GM23248 (cell line): ENCODE measurements at regions not wholly inside any gene's neighbourhood (a gene's known extent, or its start where the extent isn't known, plus 50 kb on each side); places are given as distances from the start of the nearest gene placed in this dataset.

Experiments
- EZH2 ChIP-seq: fragments of 200-600 bp; sonication (generic); IDR thresholded peaks from 2 replicates; pipeline ENCODE4 v1.6.1; 2018; ENCODE audit warnings: antibody characterized with exemption, mild to moderate bottlenecking; ENCODE audit not compliant: insufficient read depth, poor library complexity, severe bottlenecking
- EZH2phosphoT487 ChIP-seq: fragments of 200-600 bp; sonication (generic); IDR thresholded peaks from 2 replicates; pipeline ENCODE4 v1.6.1; 2018; ENCODE audit warnings: antibody characterized with exemption, moderate library complexity, mild to moderate bottlenecking, low read depth; ENCODE audit not compliant: insufficient read depth

- TF ChIP-seq EZH2phosphoT487 (no peak), EZH2 (no peak)
These were observed 101.5 kb upstream of the CDH11 start for GRCh38 chr16:65223335-65223734.
